ENCODE measurements at regions not wholly inside any gene's neighbourhood (a gene's known extent, or its start where the extent isn't known, plus 50 kb on each side); places are given as distances from the start of the nearest gene placed in this dataset.

DNA sequence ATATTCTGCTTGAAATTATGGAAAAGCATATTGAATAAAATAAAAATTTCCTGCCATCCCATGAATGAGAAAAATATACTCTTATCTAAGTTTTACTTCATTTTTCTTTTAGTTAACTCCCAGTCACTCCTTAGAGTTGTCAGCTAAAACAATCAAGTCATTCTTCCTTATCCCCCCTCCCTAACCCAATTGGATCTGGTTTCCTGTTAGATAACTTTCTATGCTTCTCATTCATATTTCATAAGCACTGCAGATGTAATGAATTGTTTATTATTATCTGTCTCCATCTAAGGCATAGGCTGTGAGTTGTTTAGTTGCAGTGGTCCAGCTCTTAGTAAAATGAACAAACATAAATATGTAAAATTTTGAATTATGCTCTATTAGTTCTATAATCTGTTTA lies 244.0 kb upstream of the GCFC2 start:
- H4K20me1 ChIP-seq (ENCODE audit: insufficient read depth, low read length): no peaks in the 10 kb centered on the region
- no peaks in the 10 kb centered on the region for H3K79me2 ChIP-seq (ENCODE audit: insufficient read depth, low read length)
- H3K36me3 ChIP-seq (ENCODE audit: insufficient read depth, low read length): no peaks in the 10 kb centered on the region
- no peak overlapping the region for H3K4me3 ChIP-seq (ENCODE audit: insufficient read depth, low read length)
- no peak overlapping the region for H3K4me2 ChIP-seq (ENCODE audit: insufficient read depth, low read length)
- no peaks in the 10 kb centered on the region for H3K4me1 ChIP-seq (ENCODE audit: insufficient read depth, low read length)
- H3K9me3 ChIP-seq (ENCODE audit: low read depth, low read length): no peaks in the 10 kb centered on the region
- H3K27ac ChIP-seq (ENCODE audit: low read depth, low read length): no peak overlapping the region
- TF ChIP-seq, protein P1, sequence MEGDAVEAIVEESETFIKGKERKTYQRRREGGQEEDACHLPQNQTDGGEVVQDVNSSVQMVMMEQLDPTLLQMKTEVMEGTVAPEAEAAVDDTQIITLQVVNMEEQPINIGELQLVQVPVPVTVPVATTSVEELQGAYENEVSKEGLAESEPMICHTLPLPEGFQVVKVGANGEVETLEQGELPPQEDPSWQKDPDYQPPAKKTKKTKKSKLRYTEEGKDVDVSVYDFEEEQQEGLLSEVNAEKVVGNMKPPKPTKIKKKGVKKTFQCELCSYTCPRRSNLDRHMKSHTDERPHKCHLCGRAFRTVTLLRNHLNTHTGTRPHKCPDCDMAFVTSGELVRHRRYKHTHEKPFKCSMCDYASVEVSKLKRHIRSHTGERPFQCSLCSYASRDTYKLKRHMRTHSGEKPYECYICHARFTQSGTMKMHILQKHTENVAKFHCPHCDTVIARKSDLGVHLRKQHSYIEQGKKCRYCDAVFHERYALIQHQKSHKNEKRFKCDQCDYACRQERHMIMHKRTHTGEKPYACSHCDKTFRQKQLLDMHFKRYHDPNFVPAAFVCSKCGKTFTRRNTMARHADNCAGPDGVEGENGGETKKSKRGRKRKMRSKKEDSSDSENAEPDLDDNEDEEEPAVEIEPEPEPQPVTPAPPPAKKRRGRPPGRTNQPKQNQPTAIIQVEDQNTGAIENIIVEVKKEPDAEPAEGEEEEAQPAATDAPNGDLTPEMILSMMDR (IDR thresholded peaks at IDR 0.05; ENCODE audit: extremely low read depth, low read depth, low read length): no peak
- no peak overlapping the region for H2AFZ ChIP-seq (ENCODE audit: low read length)
- H3K27me3 ChIP-seq (ENCODE audit: insufficient read depth, low read length): no peaks in the 10 kb centered on the region
- no peak for DNase-seq (ENCODE audit: insufficient read length, low spot score, missing footprints)

DNA sequence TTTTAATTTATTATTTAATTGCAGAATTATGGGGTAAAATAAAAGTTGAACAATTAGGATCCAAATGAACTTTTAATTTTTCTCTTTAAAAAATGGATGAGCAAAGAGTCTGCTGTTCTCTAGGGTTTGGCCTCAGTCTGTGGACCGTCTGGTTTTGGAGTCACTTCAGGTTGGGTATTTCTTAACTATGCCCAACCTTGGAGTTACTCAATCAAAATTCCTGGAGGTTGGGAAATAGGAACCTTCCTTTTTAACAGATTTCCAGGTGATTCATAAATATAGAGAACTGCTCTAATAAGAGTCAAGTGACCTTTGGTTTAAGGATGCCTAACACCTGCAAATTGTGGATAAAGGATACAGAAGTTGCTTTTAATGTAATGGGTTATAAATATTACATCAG lies 241.5 kb upstream of the GCFC2 start:
- Histone ChIP-seq H3K36me3 (ENCODE audit: insufficient read depth, low read length) (no peaks in the 10 kb centered on the region), H2AFZ (ENCODE audit: low read length) (no peak overlapping the region), H3K79me2 (ENCODE audit: insufficient read depth, low read length) (no peaks in the 10 kb centered on the region), H3K9me3 (ENCODE audit: low read depth, low read length) (no peaks in the 10 kb centered on the region), H4K20me1 (ENCODE audit: insufficient read depth, low read length) (no peaks in the 10 kb centered on the region), H3K4me1 (ENCODE audit: insufficient read depth, low read length) (no peaks in the 10 kb centered on the region), H3K27me3 (ENCODE audit: insufficient read depth, low read length) (no peaks in the 10 kb centered on the region), H3K4me2 (ENCODE audit: insufficient read depth, low read length) (no peak overlapping the region), H3K4me3 (ENCODE audit: insufficient read depth, low read length) (no peak overlapping the region), H3K27ac (ENCODE audit: low read depth, low read length) (no peak overlapping the region)
- no peak for DNase-seq (ENCODE audit: insufficient read length, low spot score, missing footprints)
- TF ChIP-seq, protein P1 (IDR thresholded peaks at IDR 0.05; ENCODE audit: extremely low read depth, low read depth, low read length): no peak

DNA sequence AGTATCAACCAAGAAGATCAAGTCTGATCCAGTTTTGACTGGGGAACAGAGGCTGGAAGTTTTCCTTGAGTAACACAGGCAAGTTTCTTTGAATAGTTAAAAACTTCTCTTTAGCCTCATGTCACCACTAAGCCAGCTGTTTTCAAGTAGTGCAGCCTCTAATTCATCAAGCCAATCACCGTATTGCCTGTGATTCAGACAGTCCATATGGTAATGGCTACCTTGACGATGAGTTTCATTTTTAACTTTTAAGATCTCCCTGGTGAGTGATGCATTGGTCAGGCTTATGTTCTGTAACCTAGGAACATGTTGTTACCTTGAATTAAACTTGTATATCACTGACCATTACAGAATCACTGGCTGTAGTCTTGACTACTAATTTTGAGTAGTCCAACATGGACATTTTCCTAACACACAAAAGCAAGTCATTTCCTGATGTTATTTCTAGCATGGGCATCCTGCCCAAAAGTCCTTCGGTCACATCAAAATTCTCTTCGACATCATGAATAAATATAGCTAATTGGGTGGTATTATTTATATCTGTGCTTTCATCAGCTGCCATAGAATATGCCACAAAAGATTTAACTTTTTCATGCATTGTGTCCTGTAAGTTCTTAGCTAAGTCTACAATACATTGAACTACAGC lies 238.8 kb upstream of the GCFC2 start:
- Histone ChIP-seq H3K9me3 (ENCODE audit: low read depth, low read length) (no peaks in the 10 kb centered on the region), H3K36me3 (ENCODE audit: insufficient read depth, low read length) (no peaks in the 10 kb centered on the region), H3K27ac (ENCODE audit: low read depth, low read length) (no peak overlapping the region), H3K4me2 (ENCODE audit: insufficient read depth, low read length) (no peak overlapping the region), H3K4me1 (ENCODE audit: insufficient read depth, low read length) (no peaks in the 10 kb centered on the region), H2AFZ (ENCODE audit: low read length) (no peak overlapping the region), H3K4me3 (ENCODE audit: insufficient read depth, low read length) (no peak overlapping the region), H3K79me2 (ENCODE audit: insufficient read depth, low read length) (no peaks in the 10 kb centered on the region), H4K20me1 (ENCODE audit: insufficient read depth, low read length) (no peaks in the 10 kb centered on the region), H3K27me3 (ENCODE audit: insufficient read depth, low read length) (no peaks in the 10 kb centered on the region)
- no peak for DNase-seq (ENCODE audit: insufficient read length, low spot score, missing footprints)
- TF ChIP-seq, protein P1 (IDR thresholded peaks at IDR 0.05; ENCODE audit: extremely low read depth, low read depth, low read length): no peak

DNA sequence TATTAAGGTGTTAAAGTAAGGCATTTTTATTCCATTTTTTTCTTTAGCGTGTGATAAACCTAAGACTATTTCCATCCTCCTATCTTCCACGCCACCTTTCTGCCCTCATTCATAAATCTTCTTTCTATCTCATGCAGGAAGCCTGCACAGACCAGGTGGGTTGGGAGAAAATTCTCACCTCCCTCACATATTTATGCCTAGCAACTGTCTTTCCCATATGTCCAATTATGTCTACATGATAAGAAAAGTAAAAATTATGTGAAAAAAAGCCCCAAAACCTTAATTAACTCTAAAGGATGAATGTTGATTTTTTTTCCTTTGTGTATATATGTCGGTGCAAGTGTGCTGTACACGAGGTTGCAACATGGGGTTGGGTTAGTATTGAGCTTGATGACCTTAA lies 225.6 kb upstream of the GCFC2 start:
- no peak for DNase-seq (ENCODE audit: insufficient read length, low spot score, missing footprints)
- Histone ChIP-seq H3K4me1 (ENCODE audit: insufficient read depth, low read length) (no peaks in the 10 kb centered on the region), H4K20me1 (ENCODE audit: insufficient read depth, low read length) (no peaks in the 10 kb centered on the region), H3K27me3 (ENCODE audit: insufficient read depth, low read length) (no peaks in the 10 kb centered on the region), H3K79me2 (ENCODE audit: insufficient read depth, low read length) (no peaks in the 10 kb centered on the region), H3K4me2 (ENCODE audit: insufficient read depth, low read length) (no peak overlapping the region), H3K4me3 (ENCODE audit: insufficient read depth, low read length) (no peak overlapping the region), H3K27ac (ENCODE audit: low read depth, low read length) (no peak overlapping the region), H2AFZ (ENCODE audit: low read length) (no peak overlapping the region), H3K9me3 (ENCODE audit: low read depth, low read length) (no peaks in the 10 kb centered on the region), H3K36me3 (ENCODE audit: insufficient read depth, low read length) (no peaks in the 10 kb centered on the region)
- TF ChIP-seq, protein P1 (IDR thresholded peaks at IDR 0.05; ENCODE audit: extremely low read depth, low read depth, low read length): no peak
